Activated CD8-positive, alpha-beta T cell treated with anti-CD3 and anti-CD28 coated beads for 36 hours (primary cell): ENCODE measurements at regions not wholly inside any gene's neighbourhood (a gene's known extent, or its start where the extent isn't known, plus 50 kb on each side); places are given as distances from the start of the nearest gene placed in this dataset.

Experiments
- ATAC-seq: fragments of 200-7000 bp; cut with Tn5 transposase; one replicate; pipeline ENCODE4 v1.10.0; 2021; ENCODE audit warnings: mild to moderate bottlenecking, moderate library complexity
- CTCF ChIA-PET: fragments of 350-600 bp; sonication (Branson Sonifier 250); formaldehyde crosslinking; loops from one replicate; lab custom pipeline; 2021; ENCODE audit warnings: antibody characterized with exemption; lab: Charles Lee
- POLR2A ChIA-PET: fragments of 350-600 bp; sonication (Branson Sonifier 250); formaldehyde crosslinking; loops from one replicate; lab custom pipeline; 2021; ENCODE audit warnings: antibody characterized with exemption; lab: Charles Lee
- DNase-seq: peaks from one replicate; pipeline ENCODE4 v3.0.0-alpha.2; 2020
- H3K27ac Mint-ChIP-seq: one replicate; pipeline ENCODE4 v1.8.0; 2021; ENCODE audit warnings: mild to moderate bottlenecking, mixed read lengths
- H3K27me3 Mint-ChIP-seq: one replicate; pipeline ENCODE4 v1.8.0; 2021; ENCODE audit warnings: mixed read lengths
- H3K36me3 Mint-ChIP-seq: one replicate; pipeline ENCODE4 v1.8.0; 2021; ENCODE audit warnings: low read depth, mixed read lengths
- H3K4me1 Mint-ChIP-seq: one replicate; pipeline ENCODE4 v1.8.0; 2021; ENCODE audit warnings: low read depth, mixed read lengths
- H3K4me3 Mint-ChIP-seq: one replicate; pipeline ENCODE4 v1.8.0; 2021; ENCODE audit warnings: mild to moderate bottlenecking, moderate library complexity, mixed read lengths
- H3K9me3 Mint-ChIP-seq: one replicate; pipeline ENCODE4 v1.8.0; 2021; ENCODE audit warnings: mixed read lengths
- intact Hi-C: fragments of 100-400 bp; cut with micrococcal nuclease; formaldehyde crosslinking; loops from one replicate; pipeline ENCODE4 v1.10.0; 2022
- TF ChIP-seq, protein P1 (sequence below): fragments of 200-600 bp; IDR thresholded peaks from one replicate; pipeline ENCODE4 v1.8.0; 2022; ENCODE audit warnings: antibody characterized with exemption, mild to moderate bottlenecking

DNA sequence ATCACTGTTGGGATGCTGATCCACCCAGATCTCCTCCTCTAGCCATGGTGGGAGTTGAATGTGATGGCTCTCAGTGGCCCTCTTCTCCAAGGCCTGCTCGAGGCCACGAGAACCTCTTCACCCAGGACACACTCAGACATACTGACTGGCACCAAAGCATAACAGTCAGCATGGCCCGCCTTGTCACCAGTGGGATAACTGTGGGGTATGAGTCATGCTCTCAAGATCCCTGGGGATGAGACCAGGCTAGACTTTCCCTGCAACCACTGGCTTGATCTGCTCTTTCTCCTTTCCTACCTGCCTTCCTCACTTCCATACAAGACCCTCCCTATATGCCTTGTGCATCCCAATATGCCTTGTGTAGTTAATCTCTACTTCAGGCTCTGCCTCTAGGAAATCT, 66.8 kb downstream of the RIN2 start:
- no peak for DNase-seq
- TF ChIP-seq, protein P1, sequence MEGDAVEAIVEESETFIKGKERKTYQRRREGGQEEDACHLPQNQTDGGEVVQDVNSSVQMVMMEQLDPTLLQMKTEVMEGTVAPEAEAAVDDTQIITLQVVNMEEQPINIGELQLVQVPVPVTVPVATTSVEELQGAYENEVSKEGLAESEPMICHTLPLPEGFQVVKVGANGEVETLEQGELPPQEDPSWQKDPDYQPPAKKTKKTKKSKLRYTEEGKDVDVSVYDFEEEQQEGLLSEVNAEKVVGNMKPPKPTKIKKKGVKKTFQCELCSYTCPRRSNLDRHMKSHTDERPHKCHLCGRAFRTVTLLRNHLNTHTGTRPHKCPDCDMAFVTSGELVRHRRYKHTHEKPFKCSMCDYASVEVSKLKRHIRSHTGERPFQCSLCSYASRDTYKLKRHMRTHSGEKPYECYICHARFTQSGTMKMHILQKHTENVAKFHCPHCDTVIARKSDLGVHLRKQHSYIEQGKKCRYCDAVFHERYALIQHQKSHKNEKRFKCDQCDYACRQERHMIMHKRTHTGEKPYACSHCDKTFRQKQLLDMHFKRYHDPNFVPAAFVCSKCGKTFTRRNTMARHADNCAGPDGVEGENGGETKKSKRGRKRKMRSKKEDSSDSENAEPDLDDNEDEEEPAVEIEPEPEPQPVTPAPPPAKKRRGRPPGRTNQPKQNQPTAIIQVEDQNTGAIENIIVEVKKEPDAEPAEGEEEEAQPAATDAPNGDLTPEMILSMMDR, result no peak
- ChIA-PET POLR2A (no interaction called here), CTCF (no interaction called here)
- Mint-ChIP-seq H3K27ac (no peak overlapping the region), H3K9me3 (no peaks in the 10 kb centered on the region), H3K4me3 (no peak overlapping the region), H3K36me3 (no peaks in the 10 kb centered on the region), H3K4me1 (peaks cover 15% of the 10 kb centered on the region), H3K27me3 (peaks cover 3% of the 10 kb centered on the region)
- intact Hi-C loops, result no loop called here
- ATAC-seq, result no peak

DNA sequence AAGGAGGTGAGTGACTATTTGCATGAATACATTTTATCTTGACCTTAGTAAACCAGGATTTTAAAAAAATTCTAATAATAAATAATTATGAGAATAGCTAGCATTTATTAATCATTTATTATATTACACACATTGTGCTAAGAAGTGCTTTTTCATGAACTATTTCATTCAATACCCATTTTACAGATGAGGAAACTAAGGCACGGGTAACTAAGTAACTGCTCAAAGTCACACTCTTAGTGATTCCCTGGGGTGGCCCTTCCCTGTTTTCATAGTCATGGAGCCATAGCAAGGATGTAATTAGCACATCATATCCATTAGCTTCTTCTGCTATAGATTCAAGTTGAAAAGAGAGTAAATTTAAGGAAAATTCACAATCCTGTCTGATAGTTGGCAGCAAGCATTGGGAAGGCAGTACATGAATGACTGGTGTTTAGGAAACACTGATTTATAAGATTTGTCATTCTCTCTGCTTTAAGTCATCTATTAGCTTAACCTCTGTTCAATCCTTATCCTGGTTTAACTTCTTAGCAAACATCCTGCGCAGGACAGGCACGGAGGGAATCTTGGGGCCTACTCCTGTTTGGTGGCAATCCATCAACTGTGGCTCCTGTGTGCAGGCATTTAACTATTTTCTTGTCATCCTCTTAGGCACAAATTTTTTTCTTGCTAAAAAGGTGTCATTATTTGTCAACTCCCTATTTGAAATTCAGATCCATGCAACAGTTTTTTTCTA, 68.3 kb downstream of the RIN2 start:
- Mint-ChIP-seq H3K4me1 (peaks cover 15% of the 10 kb centered on the region), H3K36me3 (no peaks in the 10 kb centered on the region), H3K4me3 (no peak overlapping the region), H3K9me3 (no peaks in the 10 kb centered on the region), H3K27me3 (peaks cover 6% of the 10 kb centered on the region), H3K27ac (no peak overlapping the region)
- POLR2A ChIA-PET, result no interaction called here
- CTCF ChIA-PET, result interaction anchor here (1.2 kb wide), 1 partner anchor 12 kb away, joined by 3 read pairs; no protein-coding TSS in a partner anchor
- intact Hi-C loops, result no loop called here
- no peak for DNase-seq
- ATAC-seq, result no peak
- TF ChIP-seq, protein P1, result no peak

DNA sequence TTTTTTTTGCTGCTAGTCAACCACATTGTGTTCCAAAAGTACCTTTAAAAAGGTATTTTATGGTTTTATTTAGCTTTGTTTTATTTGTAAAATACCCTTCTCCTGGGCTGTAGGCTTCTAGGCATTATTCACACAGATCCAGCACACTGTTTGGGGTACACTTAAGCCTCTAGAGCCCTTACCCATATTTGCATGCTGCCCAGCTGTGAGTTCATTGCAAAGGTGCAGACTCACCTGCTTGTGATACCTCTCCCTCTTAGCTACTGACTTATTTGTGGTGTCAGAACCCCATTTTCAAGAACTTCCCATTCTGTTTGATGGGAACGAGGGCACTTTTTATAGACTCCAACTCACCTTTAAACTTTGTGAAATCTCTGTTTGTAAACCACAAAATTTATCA, 69.8 kb downstream of the RIN2 start:
- Mint-ChIP-seq H3K4me3 (no peak overlapping the region), H3K4me1 (peaks cover 22% of the 10 kb centered on the region), H3K36me3 (no peaks in the 10 kb centered on the region), H3K27me3 (peaks cover 9% of the 10 kb centered on the region), H3K27ac (no peak overlapping the region), H3K9me3 (no peaks in the 10 kb centered on the region)
- CTCF ChIA-PET, result interaction anchor here (0.7 to 1.4 kb wide), 8 partner anchors 13 to 135 kb away, joined by 3 to 4 read pairs (median 3); no protein-coding TSS in a partner anchor
- intact Hi-C loops, result no loop called here
- POLR2A ChIA-PET, result no interaction called here
- no peak for DNase-seq
- TF ChIP-seq, protein P1, result no peak
- ATAC-seq, result peak; percentile 4

DNA sequence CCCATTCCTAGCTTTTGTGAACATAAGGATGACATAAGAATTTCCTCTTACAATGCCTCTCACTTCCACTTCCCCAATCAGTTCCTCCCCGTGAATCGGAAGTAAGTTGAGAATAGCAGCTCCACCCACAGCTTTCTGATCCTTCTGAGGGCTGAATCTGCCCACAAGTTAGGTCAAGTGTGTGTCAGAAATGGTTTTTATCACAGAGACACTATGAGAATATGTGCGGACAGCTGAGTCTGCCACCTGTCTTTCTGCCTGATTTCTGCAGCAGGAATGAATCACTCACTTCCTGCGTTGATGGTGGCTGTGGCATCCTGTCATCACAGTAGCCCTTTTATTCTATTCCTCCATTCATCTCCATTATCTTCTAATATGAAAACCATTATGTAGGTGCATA, 70.2 kb downstream of the RIN2 start:
- Mint-ChIP-seq H3K27ac (peak overlapping the region; percentile 2), H3K9me3 (no peaks in the 10 kb centered on the region), H3K4me3 (no peak overlapping the region), H3K4me1 (peaks cover 25% of the 10 kb centered on the region), H3K36me3 (no peaks in the 10 kb centered on the region), H3K27me3 (peaks cover 9% of the 10 kb centered on the region)
- CTCF ChIA-PET, result interaction anchor here (0.7 to 1.4 kb wide), 7 partner anchors 18 to 135 kb away, joined by 3 to 4 read pairs (median 3); no protein-coding TSS in a partner anchor
- TF ChIP-seq, protein P1, result peak; percentile 29
- POLR2A ChIA-PET, result no interaction called here
- peak; percentile 92 for ATAC-seq
- peak; percentile 67 for DNase-seq
- intact Hi-C loops, result no loop called here

DNA sequence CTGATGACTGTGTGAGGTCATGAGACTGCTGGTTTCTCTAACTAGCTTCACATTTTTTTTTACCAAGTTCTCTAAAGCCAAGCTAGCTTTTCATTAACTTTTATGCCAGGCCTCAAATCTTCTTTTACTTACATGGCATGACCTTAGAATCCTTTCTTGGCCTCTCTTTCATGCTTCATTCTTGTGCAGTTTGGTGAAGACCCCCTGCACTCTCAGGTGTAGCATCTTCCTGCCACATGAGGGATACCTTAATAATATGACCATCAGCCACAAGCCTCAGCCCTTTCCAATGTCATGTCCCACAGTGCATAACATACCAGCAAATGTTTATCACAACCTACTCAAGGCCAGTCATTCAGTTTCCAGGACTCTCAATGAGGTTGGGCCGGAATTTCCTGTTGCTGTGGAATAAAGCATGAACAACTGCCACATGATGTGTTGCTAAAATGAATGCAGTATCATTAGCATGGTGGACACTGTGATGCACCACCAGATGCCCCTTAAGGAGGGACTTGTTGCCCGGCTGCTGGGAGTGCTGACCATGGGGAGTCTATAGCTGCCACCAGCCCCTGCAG, 72.2 kb downstream of the RIN2 start:
- DNase-seq, result no peak

More for the DNA sequence above, 72.2 kb downstream of the RIN2 start:
- Mint-ChIP-seq H3K9me3 (no peaks in the 10 kb centered on the region), H3K27me3 (peaks cover 9% of the 10 kb centered on the region), H3K4me3 (no peak overlapping the region), H3K36me3 (no peaks in the 10 kb centered on the region), H3K4me1 (peaks cover 27% of the 10 kb centered on the region), H3K27ac (no peak overlapping the region)
- ATAC-seq, result no peak
- ChIA-PET CTCF (no interaction called here), POLR2A (no interaction called here)
- intact Hi-C loops, result no loop called here
- TF ChIP-seq, protein P1, result no peak
